ENCODE measurements at regions not wholly inside any gene's neighbourhood (a gene's known extent, or its start where the extent isn't known, plus 50 kb on each side); places are given as distances from the start of the nearest gene placed in this dataset.

- H3K9me3 ChIP-seq (ENCODE audit: control insufficient read depth in 1 of 2, insufficient read depth in 1 of 2, low read depth in 1 of 2, low read length in 2 of 2) = no peaks in the 10 kb centered on the region
- H3K79me2 ChIP-seq (ENCODE audit: insufficient read depth, low read length) = no peaks in the 10 kb centered on the region
- H3K4me1 ChIP-seq (ENCODE audit: control insufficient read depth in 1 of 2, insufficient read depth in 2 of 2, low read length in 2 of 2) = no peaks in the 10 kb centered on the region
- no TSS peak for BruUV-seq (replicated peaks)
- H4K20me1 ChIP-seq (ENCODE audit: insufficient read depth) = no peaks in the 10 kb centered on the region
- DNase-seq (ENCODE audit: low read depth, low spot score) = no peak
- H3K27ac ChIP-seq (ENCODE audit: low read depth, low read length) = no peak overlapping the region
- H3K4me2 ChIP-seq (ENCODE audit: low read length) = no peak overlapping the region
- TF ChIP-seq JUND (IDR thresholded peaks at IDR 0.05) (no peak), CBX3 (IDR thresholded peaks at IDR 0.05; ENCODE audit: low read depth) (no peak), SIN3A (IDR thresholded peaks at IDR 0.05; ENCODE audit: low read depth) (no peak), MAX (IDR thresholded peaks at IDR 0.05) (no peak), EGR1 (IDR thresholded peaks at IDR 0.05; ENCODE audit: low read depth) (no peak)
- TF ChIP-seq, protein P1, sequence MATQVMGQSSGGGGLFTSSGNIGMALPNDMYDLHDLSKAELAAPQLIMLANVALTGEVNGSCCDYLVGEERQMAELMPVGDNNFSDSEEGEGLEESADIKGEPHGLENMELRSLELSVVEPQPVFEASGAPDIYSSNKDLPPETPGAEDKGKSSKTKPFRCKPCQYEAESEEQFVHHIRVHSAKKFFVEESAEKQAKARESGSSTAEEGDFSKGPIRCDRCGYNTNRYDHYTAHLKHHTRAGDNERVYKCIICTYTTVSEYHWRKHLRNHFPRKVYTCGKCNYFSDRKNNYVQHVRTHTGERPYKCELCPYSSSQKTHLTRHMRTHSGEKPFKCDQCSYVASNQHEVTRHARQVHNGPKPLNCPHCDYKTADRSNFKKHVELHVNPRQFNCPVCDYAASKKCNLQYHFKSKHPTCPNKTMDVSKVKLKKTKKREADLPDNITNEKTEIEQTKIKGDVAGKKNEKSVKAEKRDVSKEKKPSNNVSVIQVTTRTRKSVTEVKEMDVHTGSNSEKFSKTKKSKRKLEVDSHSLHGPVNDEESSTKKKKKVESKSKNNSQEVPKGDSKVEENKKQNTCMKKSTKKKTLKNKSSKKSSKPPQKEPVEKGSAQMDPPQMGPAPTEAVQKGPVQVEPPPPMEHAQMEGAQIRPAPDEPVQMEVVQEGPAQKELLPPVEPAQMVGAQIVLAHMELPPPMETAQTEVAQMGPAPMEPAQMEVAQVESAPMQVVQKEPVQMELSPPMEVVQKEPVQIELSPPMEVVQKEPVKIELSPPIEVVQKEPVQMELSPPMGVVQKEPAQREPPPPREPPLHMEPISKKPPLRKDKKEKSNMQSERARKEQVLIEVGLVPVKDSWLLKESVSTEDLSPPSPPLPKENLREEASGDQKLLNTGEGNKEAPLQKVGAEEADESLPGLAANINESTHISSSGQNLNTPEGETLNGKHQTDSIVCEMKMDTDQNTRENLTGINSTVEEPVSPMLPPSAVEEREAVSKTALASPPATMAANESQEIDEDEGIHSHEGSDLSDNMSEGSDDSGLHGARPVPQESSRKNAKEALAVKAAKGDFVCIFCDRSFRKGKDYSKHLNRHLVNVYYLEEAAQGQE (IDR thresholded peaks at IDR 0.05; ENCODE audit: low read depth) = no peak
- H3K9ac ChIP-seq (ENCODE audit: low read length) = no peak overlapping the region
- H3K27me3 ChIP-seq (ENCODE audit: insufficient read depth, low read length) = no peaks in the 10 kb centered on the region
- H3K9me2 ChIP-seq (ENCODE audit: insufficient read depth) = no peaks in the 10 kb centered on the region
- no peak for ATAC-seq
- no peaks in the 10 kb centered on the region for H3K36me3 ChIP-seq (ENCODE audit: control insufficient read depth in 1 of 2, insufficient read depth in 2 of 2, low read length in 2 of 2)
- ChIA-PET RAD21 (ENCODE audit: low non-redundant PET in 1 of 2, low total read pairs in 2 of 2, uncharacterized antibody in 2 of 2, unreplicated experiment in 2 of 2) (no interaction called here), CTCF (no interaction called here), POLR2A (no interaction called here)
- H2AFZ ChIP-seq (ENCODE audit: low read depth, low read length, poor library complexity, severe bottlenecking) = no peak overlapping the region
- no peak overlapping the region for H3K4me3 ChIP-seq (replicated peaks in 1 of 2; ENCODE audit: low read depth in 1 of 2, low read length in 2 of 2)
- intact Hi-C loops (cut with micrococcal nuclease) = loop anchor here (10.0 kb wide), 1 partner anchor 1167 kb away; no protein-coding TSS in a partner anchor
Measured at GRCh38 chr4:176387571-176387970, 67.8 kb downstream of the SPCS3 start.

- Histone ChIP-seq H2AFZ (ENCODE audit: low read depth, low read length, poor library complexity, severe bottlenecking) (no peak overlapping the region), H3K4me3 (replicated peaks in 1 of 2; ENCODE audit: low read depth in 1 of 2, low read length in 2 of 2) (no peak overlapping the region), H3K4me1 (ENCODE audit: control insufficient read depth in 1 of 2, insufficient read depth in 2 of 2, low read length in 2 of 2) (no peaks in the 10 kb centered on the region), H3K9ac (ENCODE audit: low read length) (no peak overlapping the region), H3K27ac (ENCODE audit: low read depth, low read length) (no peak overlapping the region), H3K9me2 (ENCODE audit: insufficient read depth) (no peaks in the 10 kb centered on the region), H3K79me2 (ENCODE audit: insufficient read depth, low read length) (no peaks in the 10 kb centered on the region), H3K27me3 (ENCODE audit: insufficient read depth, low read length) (no peaks in the 10 kb centered on the region), H3K4me2 (ENCODE audit: low read length) (no peak overlapping the region), H4K20me1 (ENCODE audit: insufficient read depth) (no peaks in the 10 kb centered on the region), H3K9me3 (ENCODE audit: control insufficient read depth in 1 of 2, insufficient read depth in 1 of 2, low read depth in 1 of 2, low read length in 2 of 2) (no peaks in the 10 kb centered on the region), H3K36me3 (ENCODE audit: control insufficient read depth in 1 of 2, insufficient read depth in 2 of 2, low read length in 2 of 2) (no peaks in the 10 kb centered on the region)
- DNase-seq (ENCODE audit: low read depth, low spot score) = no peak
- no peak for ATAC-seq
- POLR2A ChIA-PET = no interaction called here
- CTCF ChIA-PET = no interaction called here
- RAD21 ChIA-PET (ENCODE audit: low non-redundant PET in 1 of 2, low total read pairs in 2 of 2, uncharacterized antibody in 2 of 2, unreplicated experiment in 2 of 2) = no interaction called here
- BruUV-seq (replicated peaks) = no TSS peak
- intact Hi-C loops (cut with micrococcal nuclease) = no loop called here
- no peak for TF ChIP-seq CBX3 (IDR thresholded peaks at IDR 0.05; ENCODE audit: low read depth)
- no peak for TF ChIP-seq RAD21 (IDR thresholded peaks at IDR 0.05; ENCODE audit: low read depth)
- no peak for TF ChIP-seq MAX (IDR thresholded peaks at IDR 0.05)
- no peak for TF ChIP-seq TCF7L2 (IDR thresholded peaks at IDR 0.05; ENCODE audit: borderline replicate concordance, extremely low read depth, insufficient read depth, insufficient read length)
- no peak for TF ChIP-seq POLR2A (IDR thresholded peaks at IDR 0.05; ENCODE audit: borderline replicate concordance, extremely low read depth, insufficient read depth, insufficient read length)
- no peak for TF ChIP-seq FOSL1 (IDR thresholded peaks at IDR 0.05; ENCODE audit: low read depth)
- no peak for TF ChIP-seq ZBTB33 (IDR thresholded peaks at IDR 0.05; ENCODE audit: extremely low read depth, insufficient replicate concordance, low read length)
- no peak for TF ChIP-seq EZH2phosphoT487 (IDR thresholded peaks at IDR 0.05; ENCODE audit: borderline replicate concordance)
- TF ChIP-seq SRF (IDR thresholded peaks at IDR 0.05; ENCODE audit: low read depth) = no peak
- TF ChIP-seq POLR2AphosphoS5 (IDR thresholded peaks at IDR 0.05; ENCODE audit: low read depth, low read length) = no peak
Measured at GRCh38 chr4:176393306-176394013, 73.7 kb downstream of the SPCS3 start.
